ENCODE measurements at regions not wholly inside any gene's neighbourhood (a gene's known extent, or its start where the extent isn't known, plus 50 kb on each side); places are given as distances from the start of the nearest gene placed in this dataset.

DNA sequence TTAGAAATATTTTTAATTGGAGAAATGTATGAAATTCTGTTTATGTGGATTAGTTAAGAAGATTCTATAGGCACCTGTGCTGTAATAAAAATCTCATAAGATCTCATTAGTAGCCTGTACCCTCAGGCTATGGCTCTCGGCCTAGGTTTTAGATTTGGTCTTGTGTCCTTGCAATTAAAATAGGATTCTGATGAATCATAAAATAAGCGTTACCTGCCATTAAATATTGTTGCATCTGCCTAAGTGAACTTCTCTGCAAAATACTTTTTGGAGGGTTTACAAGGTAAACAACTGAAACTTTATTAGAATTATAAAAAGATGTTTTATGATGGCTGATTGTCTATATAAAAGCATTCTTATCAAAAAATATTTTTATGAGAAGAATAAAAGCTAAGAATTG, 804.1 kb upstream of the ANO3 start:
- no peak for TF ChIP-seq EZH2 (IDR thresholded peaks at IDR 0.05; ENCODE audit: insufficient read depth, poor library complexity, severe bottlenecking)
- TF ChIP-seq EZH2phosphoT487 (IDR thresholded peaks at IDR 0.05; ENCODE audit: insufficient read depth, low read depth): no peak

All from GM23248 (cell line).